NCI-H82 (cell line): ENCODE measurements at regions not wholly inside any gene's neighbourhood (a gene's known extent, or its start where the extent isn't known, plus 50 kb on each side); places are given as distances from the start of the nearest gene placed in this dataset.
A peak's percentile ranks its signal among the peaks of the same experiment; 100 is the strongest.
"Not testable (repeated sequence)": the region's sequence is repeated elsewhere in the genome, so short reads cannot be mapped to it uniquely, and the experiment has no call there.

Experiments
- DNase-seq: peaks from one replicate; lab custom pipeline; 2025; lab: John Stamatoyannopoulos, UW

GRCh38 chr11:97754976-97755375, 1265.8 kb upstream of the CNTN5 start:
- DNase-seq, result no peak

- DNase-seq, result no peak
Measured at GRCh38 chr11:97756571-97757335, 1264.0 kb upstream of the CNTN5 start.

GRCh38 chr11:97761175-97761574, 1259.6 kb upstream of the CNTN5 start:
- no peak for DNase-seq

GRCh38 chr11:97764193-97764592, 1256.6 kb upstream of the CNTN5 start:
- DNase-seq, result no peak

GRCh38 chr11:97764605-97765004, 1256.1 kb upstream of the CNTN5 start:
- no peak for DNase-seq

GRCh38 chr11:97770570-97770969, 1250.2 kb upstream of the CNTN5 start:
- no peak for DNase-seq

GRCh38 chr11:97772705-97773104, 1248.0 kb upstream of the CNTN5 start:
- DNase-seq, result peak; percentile 78

GRCh38 chr11:97784388-97784787, 1236.4 kb upstream of the CNTN5 start:
- DNase-seq, result not testable (repeated sequence)

GRCh38 chr11:97786961-97787360, 1233.8 kb upstream of the CNTN5 start:
- DNase-seq, result peak; percentile 67

- no peak for DNase-seq
Measured at GRCh38 chr11:97794876-97795275, 1225.9 kb upstream of the CNTN5 start.

- DNase-seq, result no peak
Measured at GRCh38 chr11:97800891-97801290, 1219.9 kb upstream of the CNTN5 start.

GRCh38 chr11:97814325-97814959, 1206.3 kb upstream of the CNTN5 start:
- no peak for DNase-seq

GRCh38 chr11:97815667-97816066, 1205.1 kb upstream of the CNTN5 start:
- no peak for DNase-seq

GRCh38 chr11:97832451-97832850, 1188.3 kb upstream of the CNTN5 start:
- DNase-seq, result no peak

GRCh38 chr11:97833412-97833811, 1187.3 kb upstream of the CNTN5 start:
- no peak for DNase-seq

- no peak for DNase-seq
Measured at GRCh38 chr11:97844016-97844415, 1176.7 kb upstream of the CNTN5 start.

- no peak for DNase-seq
Measured at GRCh38 chr11:97847730-97848129, 1173.0 kb upstream of the CNTN5 start.

- DNase-seq, result no peak
Measured at GRCh38 chr11:97850701-97851100, 1170.0 kb upstream of the CNTN5 start.

- DNase-seq, result no peak
Measured at GRCh38 chr11:97854357-97854756, 1166.4 kb upstream of the CNTN5 start.

- no peak for DNase-seq
Measured at GRCh38 chr11:97854877-97855276, 1165.9 kb upstream of the CNTN5 start.

GRCh38 chr11:97856666-97857065, 1164.1 kb upstream of the CNTN5 start:
- no peak for DNase-seq

- DNase-seq, result no peak
Measured at GRCh38 chr11:97860237-97860636, 1160.5 kb upstream of the CNTN5 start.

- no peak for DNase-seq
Measured at GRCh38 chr11:97862021-97862420, 1158.7 kb upstream of the CNTN5 start.
